A549 (cell line): ENCODE measurements at regions not wholly inside any gene's neighbourhood (a gene's known extent, or its start where the extent isn't known, plus 50 kb on each side); places are given as distances from the start of the nearest gene placed in this dataset.

ENCODE experiments used
- BHLHE40 ChIP-seq: IDR thresholded peaks from 2 replicates; pipeline ENCODE4 v1.6.1; 2012; ENCODE audit warnings: low read depth, low read length, inconsistent platforms
- JUNB ChIP-seq: fragments of >200 bp; sonication (Bioruptor Twin); formaldehyde crosslinking; IDR thresholded peaks from 2 replicates; pipeline ENCODE4 v1.6.1; 2016
- MAX ChIP-seq: IDR thresholded peaks from 2 replicates; pipeline ENCODE4 v1.6.1; 2012
- MAZ ChIP-seq: fragments of 150-350 bp; IDR thresholded peaks from 2 replicates; pipeline ENCODE4 v1.6.1; 2014; ENCODE audit warnings: antibody characterized with exemption, low read depth, low read length, borderline replicate concordance
- NFE2L2 ChIP-seq: fragments of 150-350 bp; conservative IDR thresholded peaks from 2 replicates; pipeline ENCODE4 v1.6.1; 2014; ENCODE audit warnings: low read length
- PHF8 ChIP-seq: fragments of 200-600 bp; sonication (generic); IDR thresholded peaks from 2 replicates; pipeline ENCODE4 v1.6.1; 2016; ENCODE audit warnings: low read depth, mild to moderate bottlenecking, antibody characterized with exemption, moderate library complexity, borderline replicate concordance
- POLR2A ChIP-seq: IDR thresholded peaks from 2 replicates; pipeline ENCODE4 v1.6.1; 2012; ENCODE audit warnings: mild to moderate bottlenecking, low read length
- RAD21 ChIP-seq, 2 experiments: fragments of >200 bp in 1 of 2; sonication (Bioruptor Twin) in 1 of 2; formaldehyde crosslinking in 1 of 2; IDR thresholded peaks in 1 of 2; conservative IDR thresholded peaks in 1 of 2; 2 replicates in 1 of 2; 3 replicates in 1 of 2; pipeline ENCODE4 v1.6.1; 2012 to 2018; ENCODE audit warnings: inconsistent platforms in 1 of 2
- REST ChIP-seq: fragments of 200-600 bp; sonication (generic); IDR thresholded peaks from 2 replicates; pipeline ENCODE4 v1.6.1; 2016; ENCODE audit warnings: antibody characterized with exemption, mild to moderate bottlenecking, moderate library complexity
- SREBF2 ChIP-seq: fragments of 450-650 bp; IDR thresholded peaks from 2 replicates; pipeline ENCODE4 v1.6.1; 2014; ENCODE audit warnings: mild to moderate bottlenecking, moderate library complexity
- TF ChIP-seq, protein P1 (sequence below): fragments of >200 bp; sonication (Bioruptor Twin); formaldehyde crosslinking; IDR thresholded peaks from 3 replicates; pipeline ENCODE4 v1.5.1; 2016
- TF ChIP-seq, protein P2 (sequence below): fragments of 450-650 bp; IDR thresholded peaks from 2 replicates; pipeline ENCODE4 v1.6.1; 2014; ENCODE audit warnings: antibody characterized with exemption
- TF ChIP-seq, protein P3 (sequence below): IDR thresholded peaks from 2 replicates; pipeline ENCODE4 v1.6.1; 2012
- TF ChIP-seq, protein P4 (sequence below): fragments of 150-350 bp; IDR thresholded peaks from 2 replicates; pipeline ENCODE4 v1.6.1; 2014; ENCODE audit warnings: low read depth, mild to moderate bottlenecking, low read length

DNA sequence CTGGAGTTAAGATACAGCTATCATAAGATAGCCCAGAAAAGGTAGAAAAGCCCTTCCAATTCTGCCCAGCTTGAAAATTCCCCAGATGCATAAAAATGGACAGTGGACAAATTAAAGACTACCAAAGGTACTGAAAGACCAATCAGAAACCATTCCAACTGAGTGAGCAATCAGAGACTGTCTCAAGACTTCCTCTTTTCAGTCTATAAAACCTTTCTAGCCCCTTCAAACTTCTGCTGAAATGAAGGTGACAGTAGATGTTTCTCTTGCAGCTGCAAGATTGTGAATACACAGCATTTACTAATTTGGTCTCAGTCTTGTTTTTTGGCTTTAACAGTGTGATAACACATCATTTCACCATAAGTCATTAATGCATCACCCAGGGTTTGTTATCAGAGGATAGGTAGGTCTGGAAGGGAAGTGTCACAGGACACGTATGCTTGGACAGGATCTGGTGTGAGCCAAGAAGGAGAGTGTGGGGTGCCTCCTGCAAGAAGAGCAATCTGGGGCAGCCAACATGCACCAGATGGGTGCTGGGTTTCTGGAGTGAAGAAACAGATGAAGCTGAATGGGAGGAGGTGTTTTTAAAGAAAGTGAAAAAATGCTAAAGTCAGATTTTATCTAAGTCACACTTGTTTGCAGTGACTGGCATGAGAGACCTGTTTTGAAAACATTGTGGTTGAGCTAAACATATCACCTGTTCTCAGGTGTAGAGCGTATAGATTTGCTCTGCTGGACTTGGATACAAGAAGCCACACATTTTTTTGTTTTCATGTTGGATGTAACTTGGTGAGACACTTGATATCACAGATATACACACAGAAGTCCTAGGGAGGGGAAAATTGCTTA, 75.3 kb upstream of the DDX18 start:
- TF ChIP-seq, protein P1, sequence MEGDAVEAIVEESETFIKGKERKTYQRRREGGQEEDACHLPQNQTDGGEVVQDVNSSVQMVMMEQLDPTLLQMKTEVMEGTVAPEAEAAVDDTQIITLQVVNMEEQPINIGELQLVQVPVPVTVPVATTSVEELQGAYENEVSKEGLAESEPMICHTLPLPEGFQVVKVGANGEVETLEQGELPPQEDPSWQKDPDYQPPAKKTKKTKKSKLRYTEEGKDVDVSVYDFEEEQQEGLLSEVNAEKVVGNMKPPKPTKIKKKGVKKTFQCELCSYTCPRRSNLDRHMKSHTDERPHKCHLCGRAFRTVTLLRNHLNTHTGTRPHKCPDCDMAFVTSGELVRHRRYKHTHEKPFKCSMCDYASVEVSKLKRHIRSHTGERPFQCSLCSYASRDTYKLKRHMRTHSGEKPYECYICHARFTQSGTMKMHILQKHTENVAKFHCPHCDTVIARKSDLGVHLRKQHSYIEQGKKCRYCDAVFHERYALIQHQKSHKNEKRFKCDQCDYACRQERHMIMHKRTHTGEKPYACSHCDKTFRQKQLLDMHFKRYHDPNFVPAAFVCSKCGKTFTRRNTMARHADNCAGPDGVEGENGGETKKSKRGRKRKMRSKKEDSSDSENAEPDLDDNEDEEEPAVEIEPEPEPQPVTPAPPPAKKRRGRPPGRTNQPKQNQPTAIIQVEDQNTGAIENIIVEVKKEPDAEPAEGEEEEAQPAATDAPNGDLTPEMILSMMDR, result no peak
- TF ChIP-seq, protein P2, sequence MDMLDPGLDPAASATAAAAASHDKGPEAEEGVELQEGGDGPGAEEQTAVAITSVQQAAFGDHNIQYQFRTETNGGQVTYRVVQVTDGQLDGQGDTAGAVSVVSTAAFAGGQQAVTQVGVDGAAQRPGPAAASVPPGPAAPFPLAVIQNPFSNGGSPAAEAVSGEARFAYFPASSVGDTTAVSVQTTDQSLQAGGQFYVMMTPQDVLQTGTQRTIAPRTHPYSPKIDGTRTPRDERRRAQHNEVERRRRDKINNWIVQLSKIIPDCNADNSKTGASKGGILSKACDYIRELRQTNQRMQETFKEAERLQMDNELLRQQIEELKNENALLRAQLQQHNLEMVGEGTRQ, result no peak
- TF ChIP-seq NFE2L2 (no peak), BHLHE40 (no peak), MAZ (no peak), POLR2A (no peak), RAD21 (conservative IDR thresholded peaks at IDR 0.05 in 1 of 2, IDR thresholded peaks at IDR 0.05 in 1 of 2) (no peak), REST (no peak), JUNB (no peak), MAX (no peak), PHF8 (no peak), SREBF2 (no peak)
- TF ChIP-seq, protein P3, sequence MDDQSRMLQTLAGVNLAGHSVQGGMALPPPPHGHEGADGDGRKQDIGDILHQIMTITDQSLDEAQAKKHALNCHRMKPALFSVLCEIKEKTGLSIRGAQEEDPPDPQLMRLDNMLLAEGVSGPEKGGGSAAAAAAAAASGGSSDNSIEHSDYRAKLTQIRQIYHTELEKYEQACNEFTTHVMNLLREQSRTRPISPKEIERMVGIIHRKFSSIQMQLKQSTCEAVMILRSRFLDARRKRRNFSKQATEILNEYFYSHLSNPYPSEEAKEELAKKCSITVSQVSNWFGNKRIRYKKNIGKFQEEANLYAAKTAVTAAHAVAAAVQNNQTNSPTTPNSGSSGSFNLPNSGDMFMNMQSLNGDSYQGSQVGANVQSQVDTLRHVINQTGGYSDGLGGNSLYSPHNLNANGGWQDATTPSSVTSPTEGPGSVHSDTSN, result no peak
- TF ChIP-seq, protein P4, sequence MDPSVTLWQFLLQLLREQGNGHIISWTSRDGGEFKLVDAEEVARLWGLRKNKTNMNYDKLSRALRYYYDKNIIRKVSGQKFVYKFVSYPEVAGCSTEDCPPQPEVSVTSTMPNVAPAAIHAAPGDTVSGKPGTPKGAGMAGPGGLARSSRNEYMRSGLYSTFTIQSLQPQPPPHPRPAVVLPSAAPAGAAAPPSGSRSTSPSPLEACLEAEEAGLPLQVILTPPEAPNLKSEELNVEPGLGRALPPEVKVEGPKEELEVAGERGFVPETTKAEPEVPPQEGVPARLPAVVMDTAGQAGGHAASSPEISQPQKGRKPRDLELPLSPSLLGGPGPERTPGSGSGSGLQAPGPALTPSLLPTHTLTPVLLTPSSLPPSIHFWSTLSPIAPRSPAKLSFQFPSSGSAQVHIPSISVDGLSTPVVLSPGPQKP, result no peak
